ENCODE measurements at regions not wholly inside any gene's neighbourhood (a gene's known extent, or its start where the extent isn't known, plus 50 kb on each side); places are given as distances from the start of the nearest gene placed in this dataset.
"Not testable (repeated sequence)": the region's sequence is repeated elsewhere in the genome, so short reads cannot be mapped to it uniquely, and the experiment has no call there.

DNA sequence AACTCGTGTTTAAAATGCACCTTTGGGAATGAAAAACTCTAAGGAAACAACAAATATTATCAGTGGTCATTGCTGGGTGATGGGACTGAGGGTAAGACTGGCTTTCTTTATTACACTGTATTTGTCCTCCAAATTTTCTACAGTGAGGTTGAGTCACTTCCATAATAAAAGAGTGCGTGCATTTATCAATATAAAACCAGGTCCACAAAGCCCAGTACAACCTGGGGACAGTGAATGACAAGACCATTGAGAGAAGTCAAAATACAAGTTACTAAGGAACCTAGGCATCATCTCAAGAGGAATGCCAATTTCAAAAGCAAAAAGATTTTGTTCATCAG is 76.4 kb downstream of the MAGED4 start:
- no peak for DNase-seq (ENCODE audit: extremely low read depth in 1 of 2, low read depth in 1 of 2)

DNA sequence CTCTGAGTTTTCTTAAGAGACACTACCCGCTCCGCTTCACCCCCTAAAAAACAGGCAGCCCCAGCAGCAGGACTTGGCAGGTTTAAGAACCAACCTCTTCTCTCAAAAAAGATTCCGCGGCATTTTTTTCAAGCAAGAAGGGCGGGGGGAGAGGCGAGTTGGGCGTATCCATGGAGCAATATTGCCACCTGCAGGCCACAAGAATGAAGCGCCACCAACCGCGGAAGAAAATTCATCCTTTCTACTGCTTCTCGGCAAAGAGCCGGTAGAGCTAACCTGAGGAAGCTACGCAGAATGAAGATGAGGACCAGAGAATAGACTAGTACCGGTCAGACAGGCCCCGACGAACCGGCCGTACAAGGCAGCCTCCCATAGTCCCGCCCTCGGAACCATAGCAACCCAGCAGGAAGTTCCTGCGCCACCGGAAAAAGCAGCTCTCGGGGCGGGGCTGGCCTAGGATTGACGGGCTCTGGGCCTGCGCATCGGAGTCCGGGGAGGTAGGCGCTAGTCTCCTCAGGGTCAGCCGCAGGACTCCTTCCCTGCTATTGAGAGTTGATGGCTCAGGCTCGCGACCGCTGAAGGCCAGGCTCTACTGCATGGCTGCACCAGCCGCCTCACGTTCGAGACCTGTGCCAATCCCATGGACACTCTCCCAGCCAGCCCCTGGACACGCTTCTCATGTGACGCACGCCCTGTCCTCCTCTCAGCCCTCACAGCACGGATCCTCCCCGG is 76.9 kb downstream of the MAGED4 start:
- DNase-seq (ENCODE audit: extremely low read depth in 1 of 2, low read depth in 1 of 2): peak; percentile 76 to 80

- no peak for DNase-seq (ENCODE audit: extremely low read depth in 1 of 2, low read depth in 1 of 2)
These were observed 77.5 kb downstream of the MAGED4 start for GRCh38 chrX:52262195-52262546.

DNA sequence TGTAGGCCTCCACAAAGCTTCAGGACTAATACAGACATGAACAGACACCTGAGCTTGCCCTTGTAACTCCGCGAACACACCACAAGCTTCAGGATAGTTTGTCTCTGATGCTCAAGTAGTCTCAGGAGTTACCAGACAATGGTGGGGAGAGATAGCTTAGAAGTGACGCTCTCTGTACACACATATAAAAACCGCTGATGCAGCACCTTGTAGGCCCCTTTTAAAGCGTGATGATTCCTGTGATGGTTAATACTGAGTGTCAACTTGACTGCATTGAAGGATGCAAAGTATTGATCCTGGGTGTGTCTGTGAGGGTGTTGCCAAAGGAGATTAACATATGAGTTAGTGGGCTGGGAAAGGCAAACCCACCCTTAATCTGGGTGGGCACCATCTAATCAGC is 78.7 kb downstream of the MAGED4 start:
- DNase-seq (ENCODE audit: extremely low read depth in 1 of 2, low read depth in 1 of 2): no peak

DNA sequence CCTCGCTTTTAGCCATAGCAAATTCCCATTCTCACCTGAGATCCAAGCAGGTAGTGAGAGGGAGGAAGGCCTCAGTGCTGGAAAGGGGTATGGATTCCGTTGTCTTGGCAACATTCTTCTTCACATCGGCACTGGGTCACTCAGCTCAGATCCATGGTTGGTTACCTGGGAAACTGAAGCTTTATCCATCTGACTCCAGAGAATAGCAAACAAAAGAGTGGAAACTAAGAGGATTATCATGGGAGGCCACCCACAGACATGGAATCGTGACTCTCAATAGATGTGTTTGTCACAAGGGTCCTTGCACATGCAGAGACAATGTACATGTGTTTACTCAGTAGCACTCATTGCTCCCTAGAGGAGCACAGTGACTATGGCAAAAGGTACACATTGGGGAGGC is 81.0 kb downstream of the MAGED4 start:
- DNase-seq (ENCODE audit: extremely low read depth in 1 of 2, low read depth in 1 of 2): no peak

DNA sequence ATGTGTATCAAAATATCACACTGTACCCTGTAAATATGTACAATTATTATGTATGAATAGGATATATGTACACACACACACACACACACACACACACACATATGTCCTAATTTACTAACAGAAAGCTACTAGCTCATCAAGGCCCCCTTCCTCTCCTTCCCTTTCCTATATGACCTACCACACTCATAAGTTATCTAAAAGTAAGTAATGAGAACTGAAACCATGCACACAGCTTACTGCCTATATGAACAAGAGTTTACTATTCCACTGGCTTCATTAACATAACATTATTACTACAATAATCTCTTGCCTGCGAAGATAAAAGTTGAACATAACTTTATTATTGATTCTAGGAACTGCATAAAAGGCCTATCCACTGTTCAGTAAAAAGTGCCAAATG is 83.8 kb downstream of the MAGED4 start:
- DNase-seq (ENCODE audit: extremely low read depth in 1 of 2, low read depth in 1 of 2): not testable (repeated sequence)

- no peak for DNase-seq (ENCODE audit: extremely low read depth in 1 of 2, low read depth in 1 of 2)
These were observed 85.9 kb downstream of the MAGED4 start for GRCh38 chrX:52270453-52271116.

DNA sequence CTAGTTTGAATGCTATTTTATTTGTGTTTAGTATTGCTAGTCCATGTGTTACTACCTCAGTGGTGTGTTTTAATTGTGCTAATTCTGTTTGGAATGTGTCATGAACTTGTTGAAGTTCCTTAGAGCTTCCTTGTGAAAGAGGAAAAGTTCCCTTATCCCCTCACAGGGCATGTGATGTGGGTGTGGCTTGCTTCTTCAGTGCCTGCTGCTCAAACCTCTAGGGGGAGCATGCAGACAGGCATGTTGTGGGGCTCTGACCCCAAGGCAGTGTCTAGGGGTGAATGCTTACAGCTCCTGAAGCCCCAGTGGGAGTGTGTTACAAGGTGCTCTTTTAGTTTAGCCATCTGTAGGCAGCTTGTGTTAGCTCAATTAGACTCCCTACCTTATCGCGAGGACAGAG is 86.5 kb downstream of the MAGED4 start:
- no peak for DNase-seq (ENCODE audit: extremely low read depth in 1 of 2, low read depth in 1 of 2)

GRCh38 chrX:52277666-52278065 is 91.2 kb upstream of the XAGE2 start:
- no peak for DNase-seq (ENCODE audit: extremely low read depth in 1 of 2, low read depth in 1 of 2)

DNA sequence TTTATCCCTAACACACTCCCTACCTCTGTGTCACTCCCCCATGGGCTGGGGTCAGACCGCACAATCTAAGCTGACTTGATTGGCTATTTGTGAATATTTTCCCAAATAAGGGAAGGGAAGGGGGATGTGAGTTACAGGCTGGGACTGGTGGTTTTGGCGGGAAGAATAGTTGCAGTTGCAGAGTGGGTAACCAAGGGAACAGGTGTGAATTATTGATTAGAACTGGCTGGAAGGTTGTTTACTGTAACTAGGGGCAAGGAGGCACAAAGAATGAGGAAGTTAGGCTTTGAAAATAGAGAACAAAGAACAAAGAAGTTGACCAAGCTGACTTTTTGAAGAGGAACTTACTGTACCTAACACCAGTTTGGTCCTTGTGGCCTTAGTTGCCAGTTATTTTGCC is 88.0 kb upstream of the XAGE2 start:
- no peak for DNase-seq (ENCODE audit: extremely low read depth in 1 of 2, low read depth in 1 of 2)

DNA sequence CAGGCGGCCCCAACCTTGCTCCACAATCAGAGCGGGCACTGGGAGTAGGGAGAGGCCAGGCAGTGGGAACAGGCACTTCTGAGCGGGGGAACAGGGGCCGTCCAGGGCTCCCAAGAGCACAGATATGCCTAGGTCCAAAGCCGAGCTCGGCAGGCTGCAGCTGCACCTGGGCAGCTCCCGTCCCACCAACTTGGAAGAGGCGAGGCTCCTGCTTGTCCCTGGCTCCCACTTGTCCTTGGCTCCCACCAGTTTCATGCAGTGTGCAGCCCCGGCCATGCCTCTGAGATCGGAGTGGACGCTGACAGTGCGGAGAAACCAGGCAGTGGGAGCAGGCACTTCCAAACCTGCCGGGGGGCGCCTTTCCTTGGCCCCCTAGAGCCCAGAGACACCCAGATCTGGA is 84.0 kb upstream of the XAGE2 start:
- no peak for DNase-seq (ENCODE audit: extremely low read depth in 1 of 2, low read depth in 1 of 2)

DNA sequence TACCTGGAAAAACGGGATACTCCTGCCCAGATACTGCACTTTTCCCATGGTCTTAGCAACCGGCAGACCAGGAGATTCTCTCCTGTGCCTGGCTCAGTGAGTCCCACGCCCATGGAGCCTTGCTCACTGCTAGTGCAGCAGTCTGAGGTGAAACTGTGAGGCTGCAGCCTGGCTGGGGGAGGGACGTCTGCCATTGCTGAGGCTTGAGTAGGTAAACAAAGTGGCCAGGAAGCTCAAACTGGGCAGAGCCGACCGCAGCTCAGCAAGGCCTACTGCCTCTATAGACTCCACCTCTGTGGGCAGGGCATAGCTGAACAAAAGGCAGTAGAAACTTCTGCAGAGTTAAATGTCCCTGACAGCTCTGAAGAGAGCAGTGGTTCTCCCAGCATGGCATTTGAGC is 69.9 kb upstream of the XAGE2 start:
- DNase-seq (ENCODE audit: extremely low read depth in 1 of 2, low read depth in 1 of 2): not testable (repeated sequence)

DNA sequence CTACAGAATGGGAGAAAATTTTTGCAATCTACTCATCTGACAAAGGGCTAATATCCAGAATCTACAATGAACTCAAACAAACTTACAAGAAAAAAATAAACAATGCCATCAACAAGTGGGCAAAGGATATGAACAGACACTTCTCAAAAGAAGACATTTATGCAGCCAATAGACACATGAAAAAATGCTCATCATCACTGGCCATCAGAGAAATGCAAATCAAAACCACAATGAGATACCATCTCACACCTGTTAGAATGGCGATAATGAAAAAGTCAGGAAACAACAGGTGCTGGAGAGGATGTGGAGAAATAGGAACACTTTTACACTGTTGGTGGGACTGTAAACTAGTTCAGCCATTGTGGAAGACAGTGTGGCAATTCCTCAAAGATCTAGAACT is 60.3 kb upstream of the XAGE2 start:
- not testable (repeated sequence) for DNase-seq (ENCODE audit: extremely low read depth in 1 of 2, low read depth in 1 of 2)
